ENCODE measurements at regions not wholly inside any gene's neighbourhood (a gene's known extent, or its start where the extent isn't known, plus 50 kb on each side); places are given as distances from the start of the nearest gene placed in this dataset.

GRCh38 chr2:144152817-144153271, 367.1 kb downstream of the ZEB2 start:
- Histone ChIP-seq H3K27me3 (ENCODE audit: control insufficient read depth in 4 of 4, insufficient read depth in 4 of 4, low read length in 3 of 4) (no peaks in the 10 kb centered on the region), H3K4me1 (ENCODE audit: control insufficient read depth in 4 of 4, insufficient read depth in 4 of 4, low read length in 3 of 4) (peaks cover 0 to 2% (median 0%) of the 10 kb centered on the region in 4 donors), H3K4me3 (ENCODE audit: low read depth in 1 of 3, low read length in 3 of 3) (no peak overlapping the region), H3K9ac (ENCODE audit: low read depth in 1 of 2, low read length in 2 of 2) (no peak overlapping the region), H3K27ac (ENCODE audit: low read depth in 1 of 2, low read length in 2 of 2) (no peak overlapping the region), H3K9me3 (ENCODE audit: control insufficient read depth in 4 of 4, low read length in 3 of 4) (no peaks in the 10 kb centered on the region), H3K36me3 (ENCODE audit: control insufficient read depth in 4 of 4, insufficient read depth in 3 of 4, low read depth in 1 of 4, low read length in 3 of 4) (no peaks in the 10 kb centered on the region)
- 68% methylated on average over 5 of the region's 5 CpGs for WGBS
- TF ChIP-seq RAD21 (IDR thresholded peaks at IDR 0.05) (peak; percentile 32 to 39), ZBTB33 (IDR thresholded peaks at IDR 0.05) (no peak)
- no peak for DNase-seq (ENCODE audit: low spot score)

GRCh38 chr2:144151851-144152250, 368.1 kb downstream of the ZEB2 start:
- no peaks in the 10 kb centered on the region for H3K9me3 ChIP-seq (ENCODE audit: control insufficient read depth in 4 of 4, low read length in 3 of 4)
- TF ChIP-seq SP1 (IDR thresholded peaks at IDR 0.05), result no peak
- TF ChIP-seq FOXA2 (IDR thresholded peaks at IDR 0.05), result no peak
- no peak for TF ChIP-seq REST (IDR thresholded peaks at IDR 0.05)
- no peak for TF ChIP-seq HNF4A (conservative IDR thresholded peaks at IDR 0.05)
- TF ChIP-seq, protein P1, sequence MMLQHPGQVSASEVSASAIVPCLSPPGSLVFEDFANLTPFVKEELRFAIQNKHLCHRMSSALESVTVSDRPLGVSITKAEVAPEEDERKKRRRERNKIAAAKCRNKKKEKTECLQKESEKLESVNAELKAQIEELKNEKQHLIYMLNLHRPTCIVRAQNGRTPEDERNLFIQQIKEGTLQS (IDR thresholded peaks at IDR 0.05), result no peak
- no peak for TF ChIP-seq RXRA (IDR thresholded peaks at IDR 0.05)
- TF ChIP-seq, protein P2, sequence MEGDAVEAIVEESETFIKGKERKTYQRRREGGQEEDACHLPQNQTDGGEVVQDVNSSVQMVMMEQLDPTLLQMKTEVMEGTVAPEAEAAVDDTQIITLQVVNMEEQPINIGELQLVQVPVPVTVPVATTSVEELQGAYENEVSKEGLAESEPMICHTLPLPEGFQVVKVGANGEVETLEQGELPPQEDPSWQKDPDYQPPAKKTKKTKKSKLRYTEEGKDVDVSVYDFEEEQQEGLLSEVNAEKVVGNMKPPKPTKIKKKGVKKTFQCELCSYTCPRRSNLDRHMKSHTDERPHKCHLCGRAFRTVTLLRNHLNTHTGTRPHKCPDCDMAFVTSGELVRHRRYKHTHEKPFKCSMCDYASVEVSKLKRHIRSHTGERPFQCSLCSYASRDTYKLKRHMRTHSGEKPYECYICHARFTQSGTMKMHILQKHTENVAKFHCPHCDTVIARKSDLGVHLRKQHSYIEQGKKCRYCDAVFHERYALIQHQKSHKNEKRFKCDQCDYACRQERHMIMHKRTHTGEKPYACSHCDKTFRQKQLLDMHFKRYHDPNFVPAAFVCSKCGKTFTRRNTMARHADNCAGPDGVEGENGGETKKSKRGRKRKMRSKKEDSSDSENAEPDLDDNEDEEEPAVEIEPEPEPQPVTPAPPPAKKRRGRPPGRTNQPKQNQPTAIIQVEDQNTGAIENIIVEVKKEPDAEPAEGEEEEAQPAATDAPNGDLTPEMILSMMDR (IDR thresholded peaks at IDR 0.05; ENCODE audit: low read depth, low read length, missing input control), result no peak
- DNase-seq (ENCODE audit: low spot score), result no peak
- H3K27me3 ChIP-seq (ENCODE audit: control insufficient read depth in 4 of 4, insufficient read depth in 4 of 4, low read length in 3 of 4), result no peaks in the 10 kb centered on the region
- no peak overlapping the region for H3K27ac ChIP-seq (ENCODE audit: low read depth in 1 of 2, low read length in 2 of 2)
- 81% methylated on average over 2 of the region's 2 CpGs for WGBS
- no peak overlapping the region for H3K9ac ChIP-seq (ENCODE audit: low read depth in 1 of 2, low read length in 2 of 2)
- peaks cover 0 to 2% (median 0%) of the 10 kb centered on the region in 4 donors for H3K4me1 ChIP-seq (ENCODE audit: control insufficient read depth in 4 of 4, insufficient read depth in 4 of 4, low read length in 3 of 4)
- no peaks in the 10 kb centered on the region for H3K36me3 ChIP-seq (ENCODE audit: control insufficient read depth in 4 of 4, insufficient read depth in 3 of 4, low read depth in 1 of 4, low read length in 3 of 4)
- no peak overlapping the region for H3K4me3 ChIP-seq (ENCODE audit: low read depth in 1 of 3, low read length in 3 of 3)

GRCh38 chr2:144151405-144151804, 368.5 kb downstream of the ZEB2 start:
- no peak for DNase-seq (ENCODE audit: low spot score)
- Histone ChIP-seq H3K9me3 (ENCODE audit: control insufficient read depth in 4 of 4, low read length in 3 of 4) (no peaks in the 10 kb centered on the region), H3K4me3 (ENCODE audit: low read depth in 1 of 3, low read length in 3 of 3) (no peak overlapping the region), H3K9ac (ENCODE audit: low read depth in 1 of 2, low read length in 2 of 2) (no peak overlapping the region), H3K36me3 (ENCODE audit: control insufficient read depth in 4 of 4, insufficient read depth in 3 of 4, low read depth in 1 of 4, low read length in 3 of 4) (no peaks in the 10 kb centered on the region), H3K27me3 (ENCODE audit: control insufficient read depth in 4 of 4, insufficient read depth in 4 of 4, low read length in 3 of 4) (no peaks in the 10 kb centered on the region), H3K27ac (ENCODE audit: low read depth in 1 of 2, low read length in 2 of 2) (no peak overlapping the region), H3K4me1 (ENCODE audit: control insufficient read depth in 4 of 4, insufficient read depth in 4 of 4, low read length in 3 of 4) (no peaks in the 10 kb centered on the region)
- 88% methylated on average over 1 of the region's 1 CpG for WGBS
- no peak for TF ChIP-seq YY1 (IDR thresholded peaks at IDR 0.05)
- TF ChIP-seq MAX (IDR thresholded peaks at IDR 0.05), result no peak
- no peak for TF ChIP-seq GABPA (IDR thresholded peaks at IDR 0.05 in 1 of 2, conservative IDR thresholded peaks at IDR 0.05 in 1 of 2)
- TF ChIP-seq ZBTB33 (IDR thresholded peaks at IDR 0.05), result no peak
- no peak for TF ChIP-seq RXRA (IDR thresholded peaks at IDR 0.05)
- no peak for TF ChIP-seq SP1 (IDR thresholded peaks at IDR 0.05)
- TF ChIP-seq REST (IDR thresholded peaks at IDR 0.05), result no peak
- TF ChIP-seq RAD21 (IDR thresholded peaks at IDR 0.05), result no peak
